ENCODE measurements at regions not wholly inside any gene's neighbourhood (a gene's known extent, or its start where the extent isn't known, plus 50 kb on each side); places are given as distances from the start of the nearest gene placed in this dataset.

DNA sequence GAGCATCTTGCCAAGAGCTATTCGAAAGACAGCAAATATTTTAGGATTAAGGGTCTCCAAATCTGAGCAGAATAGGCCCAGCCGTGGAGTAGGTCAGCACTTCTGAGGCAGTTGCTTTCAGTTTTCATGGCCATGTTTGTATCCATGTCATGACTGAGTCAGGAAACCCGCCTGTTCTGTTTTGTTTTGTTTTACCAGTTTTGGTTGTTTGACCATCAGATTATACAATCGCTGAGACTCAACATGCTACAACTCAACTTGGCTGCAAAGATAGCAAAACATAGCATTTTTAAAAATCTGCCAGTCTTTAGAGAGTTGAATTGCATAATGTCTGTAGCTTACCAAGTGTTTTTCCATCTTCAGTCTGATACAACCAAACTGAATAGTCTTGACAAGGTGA is 185.1 kb upstream of the ZNF462 start:
- no peaks in the 10 kb centered on the region for H4K20me1 ChIP-seq (ENCODE audit: low read depth)
- Mint-ChIP-seq H3K27ac (no peak overlapping the region), H3K4me1 (no peaks in the 10 kb centered on the region), H3K9me3 (no peaks in the 10 kb centered on the region), H3K36me3 (no peaks in the 10 kb centered on the region), H3K27me3 (ENCODE audit: insufficient read depth, low read depth) (peaks cover 3% of the 10 kb centered on the region), H3K4me3 (no peak overlapping the region)
- DNase-seq (ENCODE audit: low spot score): no peak
- H3K4me2 ChIP-seq: no peak overlapping the region
- no peak overlapping the region for H3K4me3 ChIP-seq
- no peak overlapping the region for H3K27ac ChIP-seq
- H3K36me3 ChIP-seq: no peaks in the 10 kb centered on the region
- H3K9me3 ChIP-seq (ENCODE audit: low read depth): no peaks in the 10 kb centered on the region
- no peaks in the 10 kb centered on the region for H3K27me3 ChIP-seq
- TF ChIP-seq EZH2phosphoT487 (IDR thresholded peaks at IDR 0.05) (no peak), EZH2 (IDR thresholded peaks at IDR 0.05) (no peak)
- no peaks in the 10 kb centered on the region for H3F3A ChIP-seq (ENCODE audit: low read depth)
- no peaks in the 10 kb centered on the region for H3K79me2 ChIP-seq (ENCODE audit: low read depth)
- H3K9ac ChIP-seq: no peak overlapping the region
- H3K4me1 ChIP-seq: peaks cover 5% of the 10 kb centered on the region
- peak overlapping the region; percentile 1 for H2AFZ ChIP-seq (replicated peaks)

DNA sequence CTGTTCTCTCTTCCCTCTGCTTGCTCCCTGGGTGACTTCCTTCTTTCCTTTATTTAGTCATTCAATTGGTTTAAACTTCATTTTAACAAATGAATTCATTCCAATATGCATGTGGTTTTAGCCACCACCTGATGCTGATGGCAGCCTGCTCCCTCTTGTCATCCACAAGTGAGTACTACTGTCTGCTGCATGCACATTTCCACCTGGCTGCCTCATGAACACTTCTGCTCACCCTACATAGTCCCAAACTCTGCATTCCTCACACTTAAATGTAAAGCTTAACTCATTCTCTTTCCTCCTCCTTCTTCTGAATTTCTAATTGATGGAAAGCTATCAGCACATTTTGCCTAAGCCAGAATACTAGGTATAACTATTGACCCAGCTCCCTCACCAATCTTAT is 184.7 kb upstream of the ZNF462 start:
- no peaks in the 10 kb centered on the region for H3K4me1 Mint-ChIP-seq

DNA sequence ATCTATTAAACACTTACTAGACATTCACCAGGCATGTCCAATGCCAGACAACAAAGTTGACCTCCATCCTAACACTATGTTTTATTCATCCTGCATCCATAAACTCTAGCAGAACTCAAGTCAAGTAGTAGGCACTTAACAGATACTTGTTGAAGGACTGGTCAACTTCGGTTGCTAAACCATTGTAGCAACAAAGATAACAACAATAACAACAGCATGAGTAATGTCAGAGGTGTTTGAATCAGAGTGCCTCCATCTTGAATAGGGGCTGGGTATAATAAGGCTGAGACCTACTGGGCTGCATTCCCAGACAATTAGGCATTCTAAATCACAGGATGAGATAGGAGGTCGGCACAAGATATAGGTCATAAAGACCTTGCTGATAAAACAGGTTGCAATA is 180.5 kb upstream of the ZNF462 start:
- no peak for TF ChIP-seq EZH2 (IDR thresholded peaks at IDR 0.05)
- TF ChIP-seq, protein P1, sequence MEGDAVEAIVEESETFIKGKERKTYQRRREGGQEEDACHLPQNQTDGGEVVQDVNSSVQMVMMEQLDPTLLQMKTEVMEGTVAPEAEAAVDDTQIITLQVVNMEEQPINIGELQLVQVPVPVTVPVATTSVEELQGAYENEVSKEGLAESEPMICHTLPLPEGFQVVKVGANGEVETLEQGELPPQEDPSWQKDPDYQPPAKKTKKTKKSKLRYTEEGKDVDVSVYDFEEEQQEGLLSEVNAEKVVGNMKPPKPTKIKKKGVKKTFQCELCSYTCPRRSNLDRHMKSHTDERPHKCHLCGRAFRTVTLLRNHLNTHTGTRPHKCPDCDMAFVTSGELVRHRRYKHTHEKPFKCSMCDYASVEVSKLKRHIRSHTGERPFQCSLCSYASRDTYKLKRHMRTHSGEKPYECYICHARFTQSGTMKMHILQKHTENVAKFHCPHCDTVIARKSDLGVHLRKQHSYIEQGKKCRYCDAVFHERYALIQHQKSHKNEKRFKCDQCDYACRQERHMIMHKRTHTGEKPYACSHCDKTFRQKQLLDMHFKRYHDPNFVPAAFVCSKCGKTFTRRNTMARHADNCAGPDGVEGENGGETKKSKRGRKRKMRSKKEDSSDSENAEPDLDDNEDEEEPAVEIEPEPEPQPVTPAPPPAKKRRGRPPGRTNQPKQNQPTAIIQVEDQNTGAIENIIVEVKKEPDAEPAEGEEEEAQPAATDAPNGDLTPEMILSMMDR (IDR thresholded peaks at IDR 0.05): no peak
- no peak for TF ChIP-seq EZH2phosphoT487 (IDR thresholded peaks at IDR 0.05)
- Mint-ChIP-seq H3K27ac (no peak overlapping the region), H3K27me3 (ENCODE audit: insufficient read depth, low read depth) (peaks cover 5% of the 10 kb centered on the region), H3K4me3 (no peak overlapping the region), H3K4me1 (no peaks in the 10 kb centered on the region), H3K36me3 (no peaks in the 10 kb centered on the region), H3K9me3 (no peaks in the 10 kb centered on the region)
- DNase-seq (ENCODE audit: low spot score): no peak
- Histone ChIP-seq H3K36me3 (no peaks in the 10 kb centered on the region), H2AFZ (replicated peaks) (no peak overlapping the region), H4K20me1 (ENCODE audit: low read depth) (no peaks in the 10 kb centered on the region), H3K4me3 (no peak overlapping the region), H3K4me2 (no peak overlapping the region), H3K27ac (no peak overlapping the region), H3F3A (ENCODE audit: low read depth) (no peaks in the 10 kb centered on the region), H3K79me2 (ENCODE audit: low read depth) (no peaks in the 10 kb centered on the region), H3K4me1 (peaks cover 5% of the 10 kb centered on the region), H3K9me3 (ENCODE audit: low read depth) (no peaks in the 10 kb centered on the region), H3K9ac (no peak overlapping the region), H3K27me3 (no peaks in the 10 kb centered on the region)

More for the DNA sequence above, 184.7 kb upstream of the ZNF462 start:
- no peak overlapping the region for H3K27ac Mint-ChIP-seq
- peak overlapping the region; percentile 1 for H2AFZ ChIP-seq (replicated peaks)
- H3K9ac ChIP-seq: no peak overlapping the region
- no peaks in the 10 kb centered on the region for H3K36me3 ChIP-seq
- H3K27ac ChIP-seq: no peak overlapping the region
- H3K9me3 Mint-ChIP-seq: no peaks in the 10 kb centered on the region
- no peak for DNase-seq (ENCODE audit: low spot score)
- H3K27me3 ChIP-seq: no peaks in the 10 kb centered on the region
- no peaks in the 10 kb centered on the region for H3F3A ChIP-seq (ENCODE audit: low read depth)
- TF ChIP-seq, protein P1 (IDR thresholded peaks at IDR 0.05): no peak
- TF ChIP-seq EZH2phosphoT487 (IDR thresholded peaks at IDR 0.05) (no peak), EZH2 (IDR thresholded peaks at IDR 0.05) (no peak)
- H3K36me3 Mint-ChIP-seq: no peaks in the 10 kb centered on the region
- H3K79me2 ChIP-seq (ENCODE audit: low read depth): no peaks in the 10 kb centered on the region
- H3K4me1 ChIP-seq: peaks cover 5% of the 10 kb centered on the region
- H4K20me1 ChIP-seq (ENCODE audit: low read depth): no peaks in the 10 kb centered on the region
- peaks cover 3% of the 10 kb centered on the region for H3K27me3 Mint-ChIP-seq (ENCODE audit: insufficient read depth, low read depth)
- H3K4me2 ChIP-seq: no peak overlapping the region
- no peaks in the 10 kb centered on the region for H3K9me3 ChIP-seq (ENCODE audit: low read depth)
- no peak overlapping the region for H3K4me3 ChIP-seq
- no peak overlapping the region for H3K4me3 Mint-ChIP-seq

DNA sequence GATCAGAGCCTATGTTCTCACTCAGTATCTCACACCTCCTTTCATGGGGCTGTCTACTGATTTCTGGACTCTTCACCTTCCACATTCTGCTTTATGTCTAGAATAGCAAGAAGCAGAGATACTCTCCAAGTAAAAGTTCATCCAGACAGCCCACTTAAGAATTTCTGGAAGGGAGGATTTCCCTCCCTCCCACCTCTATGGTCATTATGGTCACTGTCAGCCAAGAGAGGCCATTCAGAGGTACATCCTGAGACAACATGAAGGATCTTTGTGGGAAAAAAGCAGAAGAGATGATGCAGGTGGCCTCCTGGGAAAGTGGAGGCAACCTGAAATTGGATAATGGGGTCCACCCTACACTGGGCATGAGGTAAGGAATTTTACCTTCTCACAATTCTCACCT is 179.5 kb upstream of the ZNF462 start:
- TF ChIP-seq EZH2 (IDR thresholded peaks at IDR 0.05): no peak
- no peak for TF ChIP-seq EZH2phosphoT487 (IDR thresholded peaks at IDR 0.05)
- TF ChIP-seq, protein P1 (IDR thresholded peaks at IDR 0.05): no peak
- H3K36me3 Mint-ChIP-seq: no peaks in the 10 kb centered on the region
- no peak overlapping the region for H2AFZ ChIP-seq (replicated peaks)
- H3K4me1 ChIP-seq: no peaks in the 10 kb centered on the region
- no peaks in the 10 kb centered on the region for H3K36me3 ChIP-seq
- no peak overlapping the region for H3K27ac Mint-ChIP-seq
- no peak overlapping the region for H3K9ac ChIP-seq
- H3K4me3 Mint-ChIP-seq: no peak overlapping the region
- no peaks in the 10 kb centered on the region for H3K27me3 ChIP-seq
- H3K4me3 ChIP-seq: no peak overlapping the region
- H3K27me3 Mint-ChIP-seq (ENCODE audit: insufficient read depth, low read depth): peaks cover 5% of the 10 kb centered on the region
- no peak for DNase-seq (ENCODE audit: low spot score)
- no peaks in the 10 kb centered on the region for H3K4me1 Mint-ChIP-seq
- no peaks in the 10 kb centered on the region for H3F3A ChIP-seq (ENCODE audit: low read depth)
- no peak overlapping the region for H3K4me2 ChIP-seq
- H3K9me3 ChIP-seq (ENCODE audit: low read depth): no peaks in the 10 kb centered on the region
- H3K27ac ChIP-seq: no peak overlapping the region
- H4K20me1 ChIP-seq (ENCODE audit: low read depth): no peaks in the 10 kb centered on the region
- no peaks in the 10 kb centered on the region for H3K9me3 Mint-ChIP-seq
- H3K79me2 ChIP-seq (ENCODE audit: low read depth): no peaks in the 10 kb centered on the region

Measured in neural progenitor cell (in vitro differentiated cells).